GM23338 (cell line): ENCODE measurements at regions not wholly inside any gene's neighbourhood (a gene's known extent, or its start where the extent isn't known, plus 50 kb on each side); places are given as distances from the start of the nearest gene placed in this dataset.

ENCODE experiments used
- ATAC-seq: fragments of 200-7000 bp; cut with Tn5 transposase; 3 replicates; pipeline ENCODE4 v1.9.1; 2020
- DNase-seq: peaks from one replicate; pipeline ENCODE4 v3.0.0-alpha.2; 2015; ENCODE audit warnings: low spot score
- H2AFZ ChIP-seq: fragments of 200-600 bp; sonication (generic); 2 replicates; pipeline ENCODE4 v1.8.0; 2016; ENCODE audit warnings: antibody characterized with exemption, mild to moderate bottlenecking, moderate library complexity
- H3F3A ChIP-seq: fragments of 200-600 bp; sonication (generic); replicated peaks from 2 replicates; pipeline ENCODE4 v1.8.0; 2017; ENCODE audit warnings: antibody characterized with exemption, mixed run types, low read depth
- H3K27ac ChIP-seq: fragments of 200-600 bp; sonication (generic); 2 replicates; pipeline ENCODE4 v1.6.1; 2016; ENCODE audit warnings: low read depth
- H3K27me3 ChIP-seq: fragments of 200-600 bp; sonication (generic); 2 replicates; pipeline ENCODE4 v1.8.0; 2016; ENCODE audit warnings: mild to moderate bottlenecking, mixed run types, moderate library complexity; ENCODE audit not compliant: insufficient read depth
- H3K36me3 ChIP-seq: fragments of 200-600 bp; sonication (generic); 2 replicates; pipeline ENCODE4 v1.8.0; 2016; ENCODE audit warnings: mild to moderate bottlenecking; ENCODE audit not compliant: insufficient read depth
- H3K4me1 ChIP-seq: fragments of 200-600 bp; sonication (generic); 2 replicates; pipeline ENCODE4 v1.8.0; 2016; ENCODE audit warnings: mild to moderate bottlenecking, moderate library complexity; ENCODE audit not compliant: insufficient read depth
- H3K4me2 ChIP-seq: fragments of 200-600 bp; sonication (generic); 2 replicates; pipeline ENCODE4 v1.7.1; 2017; ENCODE audit warnings: mixed run types
- H3K4me3 ChIP-seq: fragments of 200-600 bp; sonication (generic); 2 replicates; pipeline ENCODE4 v1.6.1; 2016; ENCODE audit warnings: mixed run types
- H3K79me2 ChIP-seq: fragments of 200-600 bp; sonication (generic); replicated peaks from 2 replicates; pipeline ENCODE4 v1.8.0; 2017; ENCODE audit warnings: mild to moderate bottlenecking; ENCODE audit not compliant: insufficient read depth
- H3K9me2 ChIP-seq: fragments of 200-600 bp; sonication (generic); 2 replicates; pipeline ENCODE4 v1.8.0; 2017; ENCODE audit not compliant: insufficient read depth
- H4K20me1 ChIP-seq: fragments of 200-600 bp; sonication (generic); replicated peaks from 2 replicates; pipeline ENCODE4 v1.8.0; 2017; ENCODE audit warnings: mild to moderate bottlenecking; ENCODE audit not compliant: insufficient read depth
- H3K27ac Mint-ChIP-seq: 2 replicates; pipeline ENCODE4 v1.8.0; 2020; ENCODE audit warnings: inconsistent platforms, mild to moderate bottlenecking, moderate library complexity, mixed read lengths
- H3K27me3 Mint-ChIP-seq: 3 replicates; pipeline ENCODE4 v1.8.0; 2022; ENCODE audit warnings: low read depth, mild to moderate bottlenecking, moderate library complexity, mixed read lengths, inconsistent platforms; ENCODE audit not compliant: insufficient read depth, poor library complexity
- H3K36me3 Mint-ChIP-seq: 3 replicates; pipeline ENCODE4 v1.8.0; 2021; ENCODE audit warnings: low read depth, mild to moderate bottlenecking, inconsistent platforms, moderate library complexity, mixed read lengths
- H3K4me1 Mint-ChIP-seq: 3 replicates; pipeline ENCODE4 v1.8.0; 2020; ENCODE audit warnings: mild to moderate bottlenecking, inconsistent platforms, mixed read lengths
- H3K4me3 Mint-ChIP-seq: 3 replicates; pipeline ENCODE4 v1.8.0; 2021; ENCODE audit warnings: moderate library complexity, mild to moderate bottlenecking, inconsistent platforms, mixed read lengths
- H3K9me3 Mint-ChIP-seq: 3 replicates; pipeline ENCODE4 v1.8.0; 2020; ENCODE audit warnings: moderate library complexity, mild to moderate bottlenecking, inconsistent platforms, mixed read lengths
- CREB1 ChIP-seq: fragments of 250-450 bp; sonication (Bioruptor Pico); IDR thresholded peaks from 2 replicates; pipeline ENCODE4 v1.5.0; 2020; ENCODE audit warnings: low read depth, mild to moderate bottlenecking, moderate library complexity
- CTCF ChIP-seq, 2 experiments: fragments of 200-600 bp in 1 of 2; sonication (generic) in 1 of 2; conservative IDR thresholded peaks; 2 replicates each; pipeline versions ENCODE4 v1.5.1 to v1.6.1; 2016 to 2017; ENCODE audit warnings: antibody characterized with exemption in 2 of 2, low read depth in 2 of 2, mild to moderate bottlenecking in 2 of 2, moderate library complexity in 1 of 2
- ETS1 ChIP-seq: IDR thresholded peaks from 2 replicates; pipeline ENCODE4 v1.6.1; 2016; ENCODE audit warnings: antibody characterized with exemption
- EZH2 ChIP-seq: fragments of 200-600 bp; sonication (generic); IDR thresholded peaks from one replicate; pipeline ENCODE4 v1.8.0; 2017; ENCODE audit warnings: antibody characterized with exemption, mild to moderate bottlenecking, low read depth; ENCODE audit not compliant: unreplicated experiment
- EZH2phosphoT487 ChIP-seq: fragments of 200-600 bp; sonication (generic); IDR thresholded peaks from one replicate; pipeline ENCODE4 v1.8.1; 2018; ENCODE audit warnings: antibody characterized with exemption; ENCODE audit not compliant: unreplicated experiment
- JUNB ChIP-seq: IDR thresholded peaks from one replicate; pipeline ENCODE4 v1.6.1; 2016; ENCODE audit warnings: antibody characterized with exemption; ENCODE audit not compliant: unreplicated experiment
- NANOG ChIP-seq: IDR thresholded peaks from 2 replicates; pipeline ENCODE4 v1.6.1; 2016; ENCODE audit warnings: antibody characterized with exemption, borderline replicate concordance
- POLR2AphosphoS5 ChIP-seq: IDR thresholded peaks from 2 replicates; pipeline ENCODE4 v1.6.1; 2016; ENCODE audit warnings: antibody characterized with exemption, low read depth
- REST ChIP-seq: IDR thresholded peaks from one replicate; pipeline ENCODE4 v1.6.1; 2018; ENCODE audit warnings: antibody characterized with exemption; ENCODE audit not compliant: unreplicated experiment
- STAT1 ChIP-seq: IDR thresholded peaks from one replicate; pipeline ENCODE4 v1.6.1; 2016; ENCODE audit warnings: antibody characterized with exemption; ENCODE audit not compliant: unreplicated experiment
- ZNF114 ChIP-seq: fragments of 250-450 bp; sonication (Bioruptor Pico); IDR thresholded peaks from 2 replicates; pipeline ENCODE4 v1.5.0; 2020; ENCODE audit warnings: mild to moderate bottlenecking, moderate library complexity
- ZNF331 ChIP-seq: fragments of 250-450 bp; sonication (Bioruptor Pico); IDR thresholded peaks from 2 replicates; pipeline ENCODE4 v1.5.0; 2020; ENCODE audit warnings: low read depth, mild to moderate bottlenecking, moderate library complexity
- ZNF462 ChIP-seq: fragments of 250-450 bp; sonication (Bioruptor Pico); IDR thresholded peaks from 2 replicates; pipeline ENCODE4 v1.5.0; 2020; ENCODE audit warnings: mild to moderate bottlenecking, moderate library complexity

GRCh38 chr14:97618401-97618800, 821.2 kb downstream of the VRK1 start:
- Histone ChIP-seq H2AFZ (no peak overlapping the region), H3K79me2 (no peaks in the 10 kb centered on the region), H3K36me3 (peaks cover 4% of the 10 kb centered on the region; the same call in 1 of the 2 replicates), H3K27me3 (no peaks in the 10 kb centered on the region), H3K9me2 (no peaks in the 10 kb centered on the region), H3K4me1 (peaks cover 23% of the 10 kb centered on the region), H3K4me3 (no peak overlapping the region), H3K27ac (no peak overlapping the region), H3K4me2 (no peak overlapping the region), H4K20me1 (no peaks in the 10 kb centered on the region), H3F3A (no peaks in the 10 kb centered on the region)
- peaks cover 17% of the 10 kb centered on the region; the same call in 2 of the 3 replicates for H3K36me3 Mint-ChIP-seq
- H3K4me1 Mint-ChIP-seq: peaks cover 20% of the 10 kb centered on the region
- H3K4me3 Mint-ChIP-seq: no peak overlapping the region
- ATAC-seq (no peak), DNase-seq (no peak)
- TF ChIP-seq EZH2phosphoT487: no peak
- no peak for TF ChIP-seq REST
- TF ChIP-seq POLR2AphosphoS5: no peak
- no peak for TF ChIP-seq ZNF462 (CRISPR knock-in tag)
- TF ChIP-seq NANOG: no peak
- TF ChIP-seq ETS1: no peak
- no peak for TF ChIP-seq CREB1 (CRISPR knock-in tag)
- TF ChIP-seq EZH2: no peak
- TF ChIP-seq STAT1: no peak
- no peak for TF ChIP-seq CTCF (conservative IDR thresholded peaks at IDR 0.05; ENCODE audit: low read depth in 2 of 2)
- TF ChIP-seq JUNB: no peak
- TF ChIP-seq ZNF114: no peak
- TF ChIP-seq ZNF331 (CRISPR knock-in tag): no peak
- no peak overlapping the region for H3K27ac Mint-ChIP-seq
- no peaks in the 10 kb centered on the region for H3K27me3 Mint-ChIP-seq
- H3K9me3 Mint-ChIP-seq: peaks cover 17% of the 10 kb centered on the region
